SK-N-MC (cell line): ENCODE measurements at regions not wholly inside any gene's neighbourhood (a gene's known extent, or its start where the extent isn't known, plus 50 kb on each side); places are given as distances from the start of the nearest gene placed in this dataset.

Experiments used
- EZH2 ChIP-seq: fragments of 200-600 bp; sonication (generic); IDR thresholded peaks from one replicate; pipeline ENCODE4 v1.6.1; 2017; ENCODE audit warnings: antibody characterized with exemption
- FOXP2 ChIP-seq: optimal IDR thresholded peaks from 2 replicates; pipeline ENCODE3; 2011; ENCODE audit warnings: mild to moderate bottlenecking, moderate library complexity; ENCODE audit not compliant: insufficient read depth; ENCODE audit errors: extremely low read length, control extremely low read depth
- POLR2AphosphoS5 ChIP-seq: IDR thresholded peaks from 2 replicates; pipeline ENCODE4 v1.6.1; 2012; ENCODE audit warnings: mild to moderate bottlenecking, low read depth, low read length, borderline replicate concordance

DNA sequence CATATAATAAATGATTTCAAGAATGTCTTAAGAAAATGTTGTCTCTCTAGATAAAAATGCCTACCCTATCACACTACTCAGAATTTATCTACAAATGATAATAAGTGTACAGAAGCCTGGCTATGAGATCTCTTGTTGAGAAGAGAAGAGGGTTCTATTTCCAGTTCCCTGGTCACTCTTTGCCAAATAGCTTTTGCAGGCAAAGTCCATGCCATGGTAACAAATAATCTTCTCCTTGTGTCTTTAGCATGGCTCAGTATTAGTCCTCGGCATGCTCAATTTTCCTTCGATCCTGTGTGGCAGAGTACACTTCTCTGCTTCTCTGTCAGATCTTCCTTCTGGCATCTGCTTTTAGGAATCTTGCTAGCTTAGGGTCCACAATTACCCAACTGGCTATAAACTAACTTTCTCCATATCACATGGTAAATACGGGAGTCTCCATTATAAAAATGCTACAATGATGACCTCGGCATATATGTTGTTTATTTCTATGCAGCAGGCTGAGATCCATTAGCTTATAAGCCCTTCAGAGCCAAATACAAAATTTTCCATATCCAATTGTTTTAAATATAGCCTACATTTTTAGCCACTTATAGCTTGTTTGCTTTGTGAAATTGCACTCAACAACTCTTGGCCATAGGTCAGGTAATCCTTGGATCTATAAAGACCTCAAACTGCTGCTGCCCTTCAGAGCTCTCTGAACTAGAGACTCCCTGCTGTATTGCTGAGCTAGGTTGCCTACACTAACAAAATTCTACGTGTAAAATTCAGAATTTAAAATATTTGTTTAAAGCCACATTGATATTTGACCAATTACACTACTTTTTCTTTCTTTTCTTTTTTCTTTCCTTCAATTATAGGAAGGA is 157.5 kb downstream of the FSIP2 start:
- TF ChIP-seq POLR2AphosphoS5 (no peak), EZH2 (no peak), FOXP2 (no peak)
